ENCODE measurements at regions not wholly inside any gene's neighbourhood (a gene's known extent, or its start where the extent isn't known, plus 50 kb on each side); places are given as distances from the start of the nearest gene placed in this dataset.

DNA sequence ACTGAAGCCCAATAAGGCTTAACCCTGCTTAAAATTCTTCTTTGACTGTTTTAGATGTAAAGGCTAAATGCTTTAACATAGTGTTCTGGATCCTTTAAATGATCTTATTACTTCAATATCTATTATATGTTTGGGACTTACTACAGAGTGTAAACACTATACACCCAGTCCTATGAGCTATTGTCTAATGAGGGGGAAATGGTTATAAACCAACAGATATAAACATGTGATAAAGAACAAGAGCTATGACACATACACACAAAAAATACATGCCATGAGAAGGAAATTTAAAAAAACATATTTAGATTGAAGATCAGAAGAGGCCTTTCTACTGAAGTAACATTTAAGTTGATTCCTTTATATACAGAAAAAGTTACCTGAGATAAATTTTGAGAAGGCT, 505.1 kb downstream of the FOXG1 start:
- TF ChIP-seq, protein P1, sequence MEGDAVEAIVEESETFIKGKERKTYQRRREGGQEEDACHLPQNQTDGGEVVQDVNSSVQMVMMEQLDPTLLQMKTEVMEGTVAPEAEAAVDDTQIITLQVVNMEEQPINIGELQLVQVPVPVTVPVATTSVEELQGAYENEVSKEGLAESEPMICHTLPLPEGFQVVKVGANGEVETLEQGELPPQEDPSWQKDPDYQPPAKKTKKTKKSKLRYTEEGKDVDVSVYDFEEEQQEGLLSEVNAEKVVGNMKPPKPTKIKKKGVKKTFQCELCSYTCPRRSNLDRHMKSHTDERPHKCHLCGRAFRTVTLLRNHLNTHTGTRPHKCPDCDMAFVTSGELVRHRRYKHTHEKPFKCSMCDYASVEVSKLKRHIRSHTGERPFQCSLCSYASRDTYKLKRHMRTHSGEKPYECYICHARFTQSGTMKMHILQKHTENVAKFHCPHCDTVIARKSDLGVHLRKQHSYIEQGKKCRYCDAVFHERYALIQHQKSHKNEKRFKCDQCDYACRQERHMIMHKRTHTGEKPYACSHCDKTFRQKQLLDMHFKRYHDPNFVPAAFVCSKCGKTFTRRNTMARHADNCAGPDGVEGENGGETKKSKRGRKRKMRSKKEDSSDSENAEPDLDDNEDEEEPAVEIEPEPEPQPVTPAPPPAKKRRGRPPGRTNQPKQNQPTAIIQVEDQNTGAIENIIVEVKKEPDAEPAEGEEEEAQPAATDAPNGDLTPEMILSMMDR (IDR thresholded peaks at IDR 0.05; ENCODE audit: control extremely low read depth, extremely low read depth, low read depth, missing control alignments) = no peak
- ChIA-PET CTCF (no interaction called here), POLR2A (no interaction called here)
- DNase-seq (ENCODE audit: extremely low spot score) = no peak

DNA sequence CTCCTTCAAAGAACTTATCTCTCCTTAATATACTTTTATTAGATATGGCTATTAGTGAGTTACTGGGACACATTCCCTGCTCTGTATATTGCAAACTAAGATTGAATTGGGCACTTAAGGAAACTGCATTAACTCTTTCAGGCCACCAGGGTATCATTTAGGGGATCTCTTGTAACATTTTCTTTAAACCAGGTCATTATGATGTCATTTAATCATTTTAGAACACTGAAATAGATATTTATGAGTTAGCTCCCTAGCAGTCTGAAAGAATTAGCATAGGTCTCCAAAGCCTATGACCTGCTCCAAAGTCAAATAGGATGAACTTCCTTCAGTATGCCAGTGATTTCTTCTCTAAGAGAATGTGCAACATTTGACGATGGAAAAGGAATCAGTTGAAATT, 506.9 kb downstream of the FOXG1 start:
- DNase-seq (ENCODE audit: extremely low spot score) = no peak
- ChIA-PET CTCF (no interaction called here), POLR2A (no interaction called here)
- TF ChIP-seq, protein P1 (IDR thresholded peaks at IDR 0.05; ENCODE audit: control extremely low read depth, extremely low read depth, low read depth, missing control alignments) = no peak

DNA sequence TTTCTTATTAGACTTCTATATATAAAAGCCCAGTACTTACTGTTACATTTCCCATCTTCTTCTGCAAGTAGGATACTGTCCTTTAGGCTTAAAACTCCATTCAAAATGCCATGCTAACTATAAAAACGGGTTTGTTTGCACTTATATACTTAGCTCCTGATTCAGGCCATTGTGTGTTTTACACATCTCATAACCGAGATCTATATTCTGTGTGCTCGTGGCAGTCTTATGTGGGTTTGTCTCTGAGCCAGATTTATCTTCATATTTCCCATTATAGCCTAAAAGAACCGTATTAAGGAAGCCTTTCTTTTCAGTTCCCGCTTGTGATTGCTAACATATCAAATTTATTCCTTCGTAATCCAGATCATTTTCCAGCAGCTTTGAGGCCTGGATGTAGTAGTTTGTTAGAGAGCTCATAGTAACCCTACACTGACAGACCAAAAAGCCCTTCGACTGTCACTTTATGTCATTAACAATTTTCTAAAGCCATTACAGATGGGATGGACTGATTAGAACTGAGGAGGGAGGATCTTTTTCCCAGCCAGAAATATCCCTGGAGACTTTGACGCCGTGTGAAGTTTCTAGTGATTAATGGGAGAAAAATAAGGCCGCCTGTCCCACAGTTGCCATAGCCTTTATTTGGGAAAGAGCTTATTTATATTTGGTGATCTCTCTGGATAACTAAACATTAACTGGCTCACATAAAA, 508.5 kb downstream of the FOXG1 start:
- CTCF ChIA-PET = no interaction called here
- POLR2A ChIA-PET = no interaction called here
- TF ChIP-seq, protein P1 (IDR thresholded peaks at IDR 0.05; ENCODE audit: control extremely low read depth, extremely low read depth, low read depth, missing control alignments) = no peak
- DNase-seq (ENCODE audit: extremely low spot score) = no peak

DNA sequence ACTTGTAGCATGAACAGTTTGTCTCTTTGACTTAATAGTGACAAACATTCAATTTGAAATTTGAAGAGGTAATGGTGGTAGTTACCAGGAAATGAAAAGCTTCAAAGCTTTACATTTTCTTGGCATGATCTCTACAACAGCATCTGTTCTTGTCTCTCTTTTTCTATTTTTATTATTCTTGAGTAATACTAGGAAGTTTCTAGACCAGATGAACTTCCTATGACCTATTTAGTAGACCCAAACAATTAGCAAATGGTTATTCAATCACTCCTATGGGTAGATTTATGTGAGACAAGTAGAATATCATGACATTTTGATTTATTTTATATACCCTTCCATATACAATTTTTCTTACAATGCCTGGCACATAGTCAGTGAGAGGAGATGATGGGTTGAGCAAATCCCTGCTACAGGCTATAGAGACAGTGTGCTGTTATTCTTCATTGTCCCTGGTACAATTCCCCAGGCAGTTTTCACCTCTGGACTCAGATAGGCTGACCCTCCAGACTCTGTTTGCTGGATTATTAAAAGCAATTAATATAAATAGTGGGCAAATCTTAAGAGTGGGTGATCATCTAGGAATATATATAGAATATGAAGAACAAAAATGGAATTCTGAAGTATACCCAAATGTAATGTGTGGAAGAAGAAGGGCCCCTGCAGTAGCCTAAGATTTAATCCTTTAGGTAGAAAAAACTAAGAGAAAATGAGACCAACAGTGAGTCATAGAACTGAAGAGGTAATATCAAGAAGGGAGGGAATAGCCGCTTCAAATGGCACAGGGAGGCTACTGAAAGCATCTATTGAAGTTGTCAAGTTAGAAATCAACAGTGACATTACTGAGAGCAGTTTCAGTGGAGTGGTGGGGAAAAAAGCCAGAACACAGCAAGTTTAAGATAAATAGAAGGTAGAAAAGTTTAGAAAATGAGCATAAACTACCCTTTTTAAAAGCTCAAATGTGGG, 512.0 kb downstream of the FOXG1 start:
- no peak for DNase-seq (ENCODE audit: extremely low spot score)
- TF ChIP-seq, protein P1 (IDR thresholded peaks at IDR 0.05; ENCODE audit: control extremely low read depth, extremely low read depth, low read depth, missing control alignments) = no peak
- POLR2A ChIA-PET = no interaction called here
- CTCF ChIA-PET = interaction anchor here (1.6 kb wide), 1 partner anchor 18 kb away, joined by 3 read pairs; no protein-coding TSS in a partner anchor

DNA sequence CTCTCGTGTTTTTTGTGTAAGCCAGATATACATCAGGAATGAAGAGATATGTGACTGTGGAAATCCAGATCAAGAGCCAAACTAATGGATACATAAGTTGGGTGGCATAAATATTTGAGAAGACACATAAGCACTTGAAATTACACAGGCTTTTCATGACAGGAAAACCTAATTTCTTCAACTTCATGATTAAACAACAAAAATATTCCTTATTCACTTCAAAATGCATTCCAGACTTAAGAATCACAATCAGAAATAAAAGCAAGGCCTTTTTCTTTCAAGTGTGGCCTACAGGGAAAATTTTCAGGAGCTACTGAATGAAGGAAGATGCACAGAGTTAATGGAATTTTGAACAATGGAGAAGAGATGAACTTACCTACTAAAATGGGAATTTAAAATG, 515.6 kb downstream of the FOXG1 start:
- no peak for DNase-seq (ENCODE audit: extremely low spot score)
- ChIA-PET POLR2A (no interaction called here), CTCF (no interaction called here)
- TF ChIP-seq, protein P1 (IDR thresholded peaks at IDR 0.05; ENCODE audit: control extremely low read depth, extremely low read depth, low read depth, missing control alignments) = no peak

DNA sequence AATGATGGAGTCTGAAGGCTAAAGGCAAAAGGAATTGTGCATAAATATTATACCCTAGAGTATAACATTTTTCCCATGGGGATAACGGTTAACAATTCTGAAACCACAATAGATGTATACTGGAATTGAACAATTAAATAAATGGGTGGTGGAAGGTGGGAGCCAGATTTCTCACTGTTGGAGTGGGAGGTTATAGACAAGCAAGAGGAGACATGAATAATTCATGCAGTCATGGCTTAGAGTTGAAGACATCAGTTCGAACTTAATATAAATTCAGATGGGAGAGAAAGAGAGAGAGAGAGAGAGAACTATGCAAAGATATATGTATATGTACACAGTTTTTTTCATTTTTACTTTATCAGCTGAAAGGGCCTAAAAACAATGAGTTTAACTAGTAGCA, 523.9 kb downstream of the FOXG1 start:
- TF ChIP-seq, protein P1 (IDR thresholded peaks at IDR 0.05; ENCODE audit: control extremely low read depth, extremely low read depth, low read depth, missing control alignments) = no peak
- CTCF ChIA-PET = no interaction called here
- DNase-seq (ENCODE audit: extremely low spot score) = no peak
- POLR2A ChIA-PET = no interaction called here

Data from GM10248 (cell line).